Mesenchymal stem cell (in vitro differentiated cells and primary cell): ENCODE measurements at regions not wholly inside any gene's neighbourhood (a gene's known extent, or its start where the extent isn't known, plus 50 kb on each side); places are given as distances from the start of the nearest gene placed in this dataset.

ENCODE experiments used
- DNase-seq: peaks from one replicate; pipeline ENCODE4 v3.0.0-alpha.2; 2013
- H2AFZ ChIP-seq: one replicate; pipeline ENCODE4 v1.6.1; 2013; ENCODE audit warnings: low read depth, mild to moderate bottlenecking, control low read depth, inconsistent platforms, low read length, moderate library complexity
- H2AK5ac ChIP-seq: 2 replicates; pipeline ENCODE4 v1.6.1; 2013; ENCODE audit warnings: low read length, moderate library complexity, mild to moderate bottlenecking, inconsistent platforms; ENCODE audit not compliant: severe bottlenecking
- H2BK120ac ChIP-seq: one replicate; pipeline ENCODE4 v1.6.1; 2013; ENCODE audit warnings: low read depth, mild to moderate bottlenecking, inconsistent platforms, low read length, moderate library complexity
- H2BK12ac ChIP-seq, 2 experiments: one replicate each; pipeline ENCODE4 v1.6.1; 2013; ENCODE audit warnings: inconsistent platforms in 2 of 2, low read length in 2 of 2, mild to moderate bottlenecking in 2 of 2, moderate library complexity in 2 of 2, control low read depth in 1 of 2
- H2BK15ac ChIP-seq: one replicate; pipeline ENCODE4 v1.6.1; 2013; ENCODE audit warnings: mild to moderate bottlenecking, low read depth, inconsistent platforms; ENCODE audit not compliant: poor library complexity, severe bottlenecking
- H2BK5ac ChIP-seq: 2 replicates; pipeline ENCODE4 v1.6.1; 2013; ENCODE audit warnings: low read depth, mild to moderate bottlenecking, low read length, control low read depth, inconsistent platforms; ENCODE audit not compliant: poor library complexity, severe bottlenecking
- H3K14ac ChIP-seq, 2 experiments: one replicate each; pipeline ENCODE4 v1.6.1; 2013; ENCODE audit warnings: inconsistent platforms in 2 of 2, low read length in 2 of 2, control low read depth in 1 of 2, mild to moderate bottlenecking in 1 of 2, moderate library complexity in 1 of 2
- H3K18ac ChIP-seq, 2 experiments: one replicate each; pipeline ENCODE4 v1.6.1; 2013; ENCODE audit warnings: inconsistent platforms in 2 of 2, low read length in 2 of 2, control low read depth in 1 of 2, low read depth in 1 of 2, mild to moderate bottlenecking in 1 of 2
- H3K23ac ChIP-seq, 2 experiments: one replicate each; pipeline ENCODE4 v1.6.1; 2013; ENCODE audit warnings: inconsistent platforms in 2 of 2, low read length in 2 of 2, mild to moderate bottlenecking in 2 of 2, moderate library complexity in 2 of 2, control low read depth in 1 of 2
- H3K27ac ChIP-seq: 2 replicates; pipeline ENCODE4 v1.5.1; 2013; ENCODE audit warnings: mild to moderate bottlenecking, moderate library complexity, low read length, control low read depth, inconsistent platforms; ENCODE audit not compliant: poor library complexity, severe bottlenecking
- H3K27me3 ChIP-seq, 2 experiments: 2 replicates each; pipeline versions ENCODE4 v1.6.1 to v1.7.0; 2013; ENCODE audit warnings: low read length in 2 of 2, mild to moderate bottlenecking in 2 of 2, moderate library complexity in 2 of 2, control low read depth in 1 of 2, inconsistent platforms in 1 of 2; ENCODE audit not compliant: control insufficient read depth in 1 of 2, insufficient read depth in 1 of 2
- H3K36me3 ChIP-seq, 2 experiments: 2 replicates each; pipeline versions ENCODE4 v1.6.1 to v1.7.0; 2013; ENCODE audit warnings: low read length in 2 of 2, control low read depth in 1 of 2, inconsistent platforms in 1 of 2, low read depth in 1 of 2, mild to moderate bottlenecking in 1 of 2; ENCODE audit not compliant: insufficient read depth in 2 of 2, control insufficient read depth in 1 of 2
- H3K4ac ChIP-seq, 2 experiments: one replicate each; pipeline ENCODE4 v1.6.1; 2013; ENCODE audit warnings: inconsistent platforms in 2 of 2, low read length in 2 of 2, mild to moderate bottlenecking in 2 of 2, moderate library complexity in 2 of 2, control low read depth in 1 of 2, low read depth in 1 of 2
- H3K4me1 ChIP-seq: 2 replicates; pipeline ENCODE4 v1.6.1; 2013; ENCODE audit warnings: low read depth, low read length, control low read depth; ENCODE audit not compliant: control insufficient read depth, insufficient read depth
- H3K4me2 ChIP-seq: 2 replicates; pipeline ENCODE4 v1.6.1; 2013; ENCODE audit warnings: low read length, mild to moderate bottlenecking, inconsistent platforms; ENCODE audit not compliant: poor library complexity, severe bottlenecking
- H3K4me3 ChIP-seq, 2 experiments: 2 replicates each; pipeline versions ENCODE4 v1.5.1 to v1.7.0; 2013; ENCODE audit warnings: low read length in 2 of 2, mild to moderate bottlenecking in 2 of 2, control low read depth in 1 of 2, low read depth in 1 of 2; ENCODE audit not compliant: insufficient read depth in 1 of 2
- H3K79me1 ChIP-seq: replicated peaks from 2 replicates; pipeline ENCODE4 v1.6.1; 2013; ENCODE audit warnings: mild to moderate bottlenecking, control low read depth, low read length, inconsistent platforms; ENCODE audit not compliant: poor library complexity, severe bottlenecking
- H3K9ac ChIP-seq: 2 replicates; pipeline ENCODE4 v1.7.0; 2013; ENCODE audit warnings: mild to moderate bottlenecking, low read length, moderate library complexity
- H3K9me3 ChIP-seq: 2 replicates; pipeline ENCODE4 v1.7.0; 2013; ENCODE audit warnings: mild to moderate bottlenecking, low read length; ENCODE audit not compliant: control insufficient read depth
- H4K8ac ChIP-seq: one replicate; pipeline ENCODE4 v1.6.1; 2013; ENCODE audit warnings: inconsistent platforms, mild to moderate bottlenecking, low read length, moderate library complexity
- H4K91ac ChIP-seq: one replicate; pipeline ENCODE4 v1.6.1; 2013; ENCODE audit warnings: mild to moderate bottlenecking, low read length, inconsistent platforms
- WGBS: methylation state at CpG from one replicate; pipeline ENCODE4 v1.1.7; 2013; ENCODE audit warnings: mixed read lengths; 5-methylcytosine and 5-hydroxymethylcytosine counted together

GRCh38 chr5:53350991-53351770, 129.2 kb upstream of the FST start:
- H3K23ac ChIP-seq = no peak overlapping the region
- 95% methylated on average over 3 of the region's 4 CpGs for WGBS

DNA sequence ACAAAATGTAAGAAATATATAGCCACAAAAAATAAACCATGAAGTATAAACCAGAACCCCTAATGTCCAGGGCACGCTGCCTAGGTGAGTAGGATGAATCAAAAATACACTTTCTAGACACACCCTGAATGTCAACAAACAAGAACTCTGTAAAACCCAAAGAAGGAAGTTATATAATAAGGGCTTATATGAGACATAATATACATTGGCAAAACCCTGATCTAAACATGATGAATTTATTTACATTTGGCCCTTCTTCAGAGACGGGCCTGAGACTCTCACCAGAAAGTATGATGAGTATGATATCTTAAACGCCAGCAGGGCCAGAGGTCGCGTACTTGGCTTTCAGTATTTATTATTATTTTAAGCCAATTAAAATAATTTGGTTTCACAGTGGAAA, 125.1 kb upstream of the FST start:
- Histone ChIP-seq H2AK5ac (no peak overlapping the region), H3K9ac (no peak overlapping the region), H4K91ac (no peak overlapping the region), H3K36me3 (no peaks in the 10 kb centered on the region), H2BK12ac (no peak overlapping the region), H3K27me3 (no peaks in the 10 kb centered on the region), H3K4me2 (no peak overlapping the region), H3K79me1 (no peaks in the 10 kb centered on the region), H4K8ac (no peak overlapping the region), H2BK5ac (no peak overlapping the region), H3K18ac (no peak overlapping the region), H2BK120ac (no peak overlapping the region), H2BK15ac (no peak overlapping the region), H3K4me1 (no peaks in the 10 kb centered on the region), H3K27ac (no peak overlapping the region), H3K4ac (no peak overlapping the region), H3K9me3 (no peaks in the 10 kb centered on the region), H2AFZ (no peak overlapping the region), H3K23ac (no peak overlapping the region), H3K14ac (no peak overlapping the region), H3K4me3 (no peak overlapping the region)
- 80% methylated on average over 1 of the region's 5 CpGs for WGBS
- no peak for DNase-seq

More at GRCh38 chr5:53350991-53351770, 129.2 kb upstream of the FST start:
- Histone ChIP-seq H4K8ac (peak overlapping the region; percentile 56), H3K27ac (no peak overlapping the region), H3K14ac (no peak overlapping the region), H3K79me1 (no peaks in the 10 kb centered on the region), H3K9ac (no peak overlapping the region), H2BK5ac (no peak overlapping the region), H3K4me1 (no peaks in the 10 kb centered on the region), H4K91ac (peak overlapping the region; percentile 67), H2AK5ac (no peak overlapping the region), H2BK15ac (no peak overlapping the region), H3K36me3 (no peaks in the 10 kb centered on the region), H3K27me3 (no peaks in the 10 kb centered on the region), H3K4me3 (no peak overlapping the region), H3K9me3 (no peaks in the 10 kb centered on the region), H2BK120ac (no peak overlapping the region), H2AFZ (no peak overlapping the region), H2BK12ac (peak overlapping the region; percentile 78 to 95), H3K4me2 (no peak overlapping the region), H3K18ac (peak overlapping the region in 1 of 2 experiments; percentile 52), H3K4ac (no peak overlapping the region)
- DNase-seq = peak; percentile 49

GRCh38 chr5:53355931-53356330, 124.5 kb upstream of the FST start:
- H2BK5ac ChIP-seq = no peak overlapping the region
- H3K4ac ChIP-seq = no peak overlapping the region
- H4K91ac ChIP-seq = no peak overlapping the region
- H3K18ac ChIP-seq = no peak overlapping the region
- no peak overlapping the region for H2AK5ac ChIP-seq
- no peak overlapping the region for H3K27ac ChIP-seq
- no peak overlapping the region for H2AFZ ChIP-seq
- no peaks in the 10 kb centered on the region for H3K4me1 ChIP-seq
- H2BK120ac ChIP-seq = no peak overlapping the region
- H2BK12ac ChIP-seq = no peak overlapping the region
- H3K9ac ChIP-seq = no peak overlapping the region
- H3K23ac ChIP-seq = no peak overlapping the region
- no peaks in the 10 kb centered on the region for H3K79me1 ChIP-seq
- H3K9me3 ChIP-seq = no peaks in the 10 kb centered on the region
- H3K4me3 ChIP-seq = no peak overlapping the region
- no peak overlapping the region for H3K14ac ChIP-seq
- H4K8ac ChIP-seq = no peak overlapping the region
- no peak overlapping the region for H3K4me2 ChIP-seq
- no peak overlapping the region for H2BK15ac ChIP-seq
- DNase-seq = no peak
- no peaks in the 10 kb centered on the region for H3K36me3 ChIP-seq
- no peaks in the 10 kb centered on the region for H3K27me3 ChIP-seq
- 79% methylated on average over 1 of the region's 1 CpG for WGBS

DNA sequence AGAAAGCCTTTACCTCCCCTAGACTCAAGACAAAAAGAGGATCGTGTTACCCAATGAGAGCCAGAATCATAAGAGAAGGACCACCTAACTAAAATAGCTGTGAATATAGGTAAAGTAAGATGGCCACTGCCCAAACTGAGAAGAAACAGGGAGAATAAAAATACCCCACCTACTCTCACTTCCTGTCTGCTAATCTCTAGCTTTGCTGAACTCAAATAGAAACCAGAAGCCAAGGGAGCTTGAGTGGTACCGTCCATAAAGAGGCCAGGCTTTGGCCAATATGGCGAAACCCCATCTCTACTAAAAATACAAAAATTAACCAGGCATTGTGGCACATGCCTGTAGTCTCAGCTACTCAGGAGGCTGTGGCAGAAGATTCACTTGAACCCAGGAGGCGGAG, 123.0 kb upstream of the FST start:
- Histone ChIP-seq H3K27me3 (no peaks in the 10 kb centered on the region), H2AK5ac (no peak overlapping the region), H3K23ac (no peak overlapping the region), H3K14ac (no peak overlapping the region), H2BK12ac (no peak overlapping the region), H3K4ac (peak overlapping the region in 1 of 2 experiments; percentile 33), H4K8ac (no peak overlapping the region), H3K18ac (no peak overlapping the region), H4K91ac (no peak overlapping the region), H2BK5ac (no peak overlapping the region), H3K27ac (no peak overlapping the region), H3K9me3 (no peaks in the 10 kb centered on the region), H3K4me3 (no peak overlapping the region), H2BK120ac (no peak overlapping the region), H3K79me1 (no peaks in the 10 kb centered on the region), H3K4me2 (no peak overlapping the region), H2BK15ac (no peak overlapping the region), H3K9ac (no peak overlapping the region), H2AFZ (no peak overlapping the region), H3K4me1 (peaks cover 1% of the 10 kb centered on the region), H3K36me3 (no peaks in the 10 kb centered on the region)
- DNase-seq = no peak
- 99% methylated on average over 3 of the region's 4 CpGs for WGBS
